MM.1S (cell line): ENCODE measurements at regions not wholly inside any gene's neighbourhood (a gene's known extent, or its start where the extent isn't known, plus 50 kb on each side); places are given as distances from the start of the nearest gene placed in this dataset.
A peak's percentile ranks its signal among the peaks of the same experiment; 100 is the strongest.

Experiments
- DNase-seq: peaks from one replicate; pipeline ENCODE4 v3.0.0-alpha.2; 2015
- H2AFZ ChIP-seq: fragments of 300-600 bp; sonication (generic); 2 replicates; pipeline ENCODE4 v1.6.0; 2016; ENCODE audit warnings: antibody characterized with exemption, low read length
- H3F3A ChIP-seq: fragments of 300-600 bp; sonication (generic); 2 replicates; pipeline ENCODE4 v1.6.1; 2016; ENCODE audit warnings: mild to moderate bottlenecking, antibody characterized with exemption, low read length, moderate library complexity, mixed read lengths; ENCODE audit not compliant: insufficient read depth
- H3K27ac ChIP-seq: fragments of 300-600 bp; sonication (generic); 2 replicates; pipeline ENCODE4 v1.5.1; 2016; ENCODE audit warnings: mild to moderate bottlenecking, low read length
- H3K27me3 ChIP-seq: fragments of 300-600 bp; sonication (generic); replicated peaks from 2 replicates; pipeline ENCODE4 v1.6.0; 2016; ENCODE audit warnings: low read length; ENCODE audit not compliant: insufficient read depth
- H3K36me3 ChIP-seq: fragments of 300-600 bp; sonication (generic); replicated peaks from 2 replicates; pipeline ENCODE4 v1.6.1; 2016; ENCODE audit warnings: mild to moderate bottlenecking, low read length, mixed read lengths; ENCODE audit not compliant: insufficient read depth
- H3K4me1 ChIP-seq: fragments of 300-600 bp; sonication (generic); 2 replicates; pipeline ENCODE4 v1.6.1; 2016; ENCODE audit warnings: low read length, mixed read lengths
- H3K4me2 ChIP-seq: fragments of 300-600 bp; sonication (generic); 2 replicates; pipeline ENCODE4 v1.6.0; 2016; ENCODE audit warnings: low read depth, low read length
- H3K4me3 ChIP-seq: fragments of 300-600 bp; sonication (generic); 2 replicates; pipeline ENCODE4 v1.5.1; 2016; ENCODE audit warnings: low read length, mixed read lengths
- H3K79me2 ChIP-seq: fragments of 300-600 bp; sonication (generic); 2 replicates; pipeline ENCODE4 v1.6.1; 2016; ENCODE audit warnings: mixed run types, low read length, mixed read lengths
- H3K9ac ChIP-seq: fragments of 300-600 bp; sonication (generic); 2 replicates; pipeline ENCODE4 v1.6.1; 2016; ENCODE audit warnings: low read length, mixed read lengths
- H3K9me2 ChIP-seq: fragments of 300-600 bp; sonication (generic); replicated peaks from 2 replicates; pipeline ENCODE4 v1.6.1; 2016; ENCODE audit warnings: mild to moderate bottlenecking, low read length, mixed read lengths; ENCODE audit not compliant: insufficient read depth
- H3K9me3 ChIP-seq: fragments of 300-600 bp; sonication (generic); replicated peaks from 2 replicates; pipeline ENCODE4 v1.6.1; 2016; ENCODE audit warnings: mild to moderate bottlenecking, low read length, mixed read lengths; ENCODE audit not compliant: insufficient read depth
- H4K20me1 ChIP-seq: fragments of 300-600 bp; sonication (generic); 2 replicates; pipeline ENCODE4 v1.6.1; 2016; ENCODE audit warnings: mild to moderate bottlenecking, low read length, moderate library complexity, mixed read lengths; ENCODE audit not compliant: insufficient read depth
- CTCF ChIP-seq: fragments of 300-600 bp; sonication (generic); IDR thresholded peaks from 2 replicates; pipeline ENCODE4 v1.5.1; 2016; ENCODE audit warnings: antibody characterized with exemption, low read length, mixed read lengths
- EZH2 ChIP-seq: fragments of 300-600 bp; sonication (generic); optimal IDR thresholded peaks from 2 replicates; pipeline ENCODE3; 2017; ENCODE audit warnings: low read depth, mild to moderate bottlenecking, antibody characterized with exemption, low read length, mixed read lengths
- EZH2phosphoT487 ChIP-seq: fragments of 300-600 bp; sonication (generic); IDR thresholded peaks from 2 replicates; pipeline ENCODE4 v1.6.1; 2018; ENCODE audit warnings: antibody characterized with exemption, low read length

- Histone ChIP-seq H3K9ac (no peak overlapping the region), H2AFZ (no peak overlapping the region), H3K36me3 (no peaks in the 10 kb centered on the region), H3K4me3 (no peak overlapping the region), H3K4me2 (no peak overlapping the region), H3K4me1 (peaks cover 11% of the 10 kb centered on the region), H3F3A (peaks cover 31% of the 10 kb centered on the region), H3K9me2 (no peaks in the 10 kb centered on the region), H3K27ac (no peak overlapping the region), H3K9me3 (no peaks in the 10 kb centered on the region), H4K20me1 (no peaks in the 10 kb centered on the region), H3K27me3 (no peaks in the 10 kb centered on the region), H3K79me2 (peaks cover 8% of the 10 kb centered on the region; the same call in 1 of the 2 replicates)
- TF ChIP-seq EZH2 = no peak
- TF ChIP-seq CTCF = no peak
- TF ChIP-seq EZH2phosphoT487 = no peak
- DNase-seq = peak; percentile 29
Observed at GRCh38 chr5:42989190-42989589, 50.9 kb downstream of the ANXA2R start.

GRCh38 chr5:42988568-42988967 is 51.6 kb downstream of the ANXA2R start:
- Histone ChIP-seq H3K9me3 (no peaks in the 10 kb centered on the region), H3F3A (peaks cover 25% of the 10 kb centered on the region), H2AFZ (no peak overlapping the region), H3K79me2 (peaks cover 8% of the 10 kb centered on the region; the same call in 1 of the 2 replicates), H3K27me3 (no peaks in the 10 kb centered on the region), H3K9me2 (no peaks in the 10 kb centered on the region), H3K27ac (no peak overlapping the region), H3K9ac (no peak overlapping the region), H3K36me3 (no peaks in the 10 kb centered on the region), H3K4me3 (no peak overlapping the region), H3K4me1 (peaks cover 11% of the 10 kb centered on the region), H4K20me1 (no peaks in the 10 kb centered on the region), H3K4me2 (no peak overlapping the region)
- no peak for DNase-seq
- TF ChIP-seq EZH2 (no peak), EZH2phosphoT487 (no peak), CTCF (no peak)

- no peak overlapping the region for H2AFZ ChIP-seq
- H3K9me3 ChIP-seq = no peaks in the 10 kb centered on the region
- no peaks in the 10 kb centered on the region for H4K20me1 ChIP-seq
- no peak overlapping the region for H3K4me3 ChIP-seq
- H3F3A ChIP-seq = no peaks in the 10 kb centered on the region
- no peak overlapping the region for H3K9ac ChIP-seq
- H3K4me1 ChIP-seq = peaks cover under 1% of the 10 kb centered on the region; the same call in 1 of the 2 replicates
- no peak for TF ChIP-seq EZH2phosphoT487
- no peak for TF ChIP-seq CTCF
- no peak for TF ChIP-seq EZH2
- no peaks in the 10 kb centered on the region for H3K36me3 ChIP-seq
- DNase-seq = no peak
- H3K27ac ChIP-seq = no peak overlapping the region
- H3K4me2 ChIP-seq = no peak overlapping the region
- H3K9me2 ChIP-seq = no peaks in the 10 kb centered on the region
- no peaks in the 10 kb centered on the region for H3K27me3 ChIP-seq
- H3K79me2 ChIP-seq = no peaks in the 10 kb centered on the region; the same call in 1 of the 2 replicates
Observed at GRCh38 chr5:42985129-42986037, 54.7 kb downstream of the ANXA2R start.
